Activated T-cell treated with anti-CD3 and anti-CD28 coated beads, Interleukin-2, amount 50 U/mL, for 48 hours (primary cell): ENCODE measurements at regions not wholly inside any gene's neighbourhood (a gene's known extent, or its start where the extent isn't known, plus 50 kb on each side); places are given as distances from the start of the nearest gene placed in this dataset.

Experiments
- DNase-seq, 2 experiments: peaks; one replicate each; pipeline ENCODE4 v3.0.0-alpha.2; 2020

DNA sequence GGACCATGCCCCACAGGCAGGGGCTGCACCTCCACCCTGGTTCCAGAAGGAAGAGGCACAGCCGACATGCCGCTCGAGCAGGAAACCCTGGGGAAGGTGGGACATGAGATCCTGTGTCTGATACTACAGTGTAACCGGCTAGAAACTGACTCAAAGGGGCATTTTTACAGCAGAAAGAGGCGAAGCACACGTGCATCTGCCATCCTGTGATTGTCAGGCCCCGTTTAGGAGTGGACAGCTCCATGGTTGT, 62.7 kb downstream of the SIK1 start:
- no peak for DNase-seq

DNA sequence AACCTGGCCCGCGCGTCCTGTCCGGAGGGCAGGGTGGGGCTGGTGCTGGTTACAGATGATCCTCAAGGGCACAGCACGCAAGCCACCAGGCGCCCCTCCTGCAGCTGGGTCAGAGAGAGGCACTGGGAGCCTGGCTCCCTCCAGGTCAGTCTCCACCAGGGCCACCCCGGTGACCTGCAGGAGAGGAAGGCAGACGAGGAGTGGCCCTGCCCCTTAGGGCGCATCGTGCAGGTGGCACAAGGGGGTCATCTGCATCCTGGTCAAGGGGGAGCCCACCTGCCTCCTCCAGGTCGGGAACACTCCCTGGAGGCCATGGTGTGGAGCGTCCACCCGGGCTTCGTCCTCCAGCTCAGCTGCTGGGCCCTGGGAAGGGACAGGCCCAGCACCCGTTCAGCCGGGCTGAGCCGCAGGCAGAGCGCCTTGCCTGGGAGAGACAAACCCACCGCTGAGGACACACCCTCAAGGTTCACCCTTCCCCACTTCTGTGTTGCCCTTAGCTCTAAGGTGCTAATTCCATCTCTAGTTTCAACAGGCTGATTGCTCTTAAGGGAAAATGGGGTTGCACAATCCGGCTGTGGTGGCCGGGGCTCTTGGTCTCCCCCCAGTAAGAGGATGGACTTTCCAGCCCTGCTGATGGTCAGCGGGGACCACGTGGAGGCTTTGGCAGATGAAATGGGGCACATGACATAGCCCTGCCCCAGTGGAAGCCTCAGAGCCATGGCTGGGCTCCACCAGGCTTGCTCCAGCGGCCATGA, 63.2 kb downstream of the SIK1 start:
- no peak for DNase-seq

DNA sequence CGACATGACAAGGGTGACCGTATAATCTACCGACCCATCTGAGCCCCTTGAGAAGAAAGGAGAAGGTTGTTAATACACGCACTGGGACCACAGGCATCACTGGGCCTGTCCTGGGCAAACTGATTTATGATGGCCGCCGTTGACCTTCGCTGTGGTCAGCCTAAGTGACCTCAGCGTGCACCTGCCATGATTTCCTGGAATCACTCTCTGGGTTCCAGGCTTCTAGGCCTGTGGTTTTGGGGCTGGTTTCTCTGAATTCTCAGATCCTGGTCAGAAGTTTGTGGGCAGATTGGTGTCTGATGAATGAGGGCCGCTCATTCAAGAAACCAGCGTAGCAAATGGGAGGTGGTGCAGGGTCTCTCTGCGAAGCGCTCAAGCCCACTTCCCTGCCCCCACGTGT, 64.0 kb downstream of the SIK1 start:
- DNase-seq, result no peak

DNA sequence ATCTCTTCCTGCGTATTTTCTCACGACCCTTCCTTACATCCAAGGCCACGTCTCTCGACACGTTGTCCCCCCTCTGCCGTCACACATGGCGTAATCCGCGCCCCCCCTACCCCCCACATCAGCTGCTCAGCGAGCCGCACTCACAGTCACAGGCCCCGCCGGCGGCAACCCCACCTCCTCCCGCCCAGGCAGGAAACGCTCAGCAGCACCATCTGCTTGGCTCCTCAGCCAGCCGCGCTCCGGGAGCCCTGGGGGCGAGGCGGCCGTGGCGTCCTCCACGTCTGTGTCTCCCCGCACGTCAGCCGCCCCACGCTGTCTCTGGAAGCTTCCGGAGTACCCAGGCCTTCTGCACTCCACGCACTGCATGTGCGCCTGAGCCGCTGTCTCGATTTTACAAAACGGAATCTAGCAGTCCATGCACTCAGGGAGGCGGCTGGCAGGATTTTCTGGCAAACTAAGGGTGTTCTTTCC, 64.6 kb downstream of the SIK1 start:
- peak; percentile 67 to 79 for DNase-seq

DNA sequence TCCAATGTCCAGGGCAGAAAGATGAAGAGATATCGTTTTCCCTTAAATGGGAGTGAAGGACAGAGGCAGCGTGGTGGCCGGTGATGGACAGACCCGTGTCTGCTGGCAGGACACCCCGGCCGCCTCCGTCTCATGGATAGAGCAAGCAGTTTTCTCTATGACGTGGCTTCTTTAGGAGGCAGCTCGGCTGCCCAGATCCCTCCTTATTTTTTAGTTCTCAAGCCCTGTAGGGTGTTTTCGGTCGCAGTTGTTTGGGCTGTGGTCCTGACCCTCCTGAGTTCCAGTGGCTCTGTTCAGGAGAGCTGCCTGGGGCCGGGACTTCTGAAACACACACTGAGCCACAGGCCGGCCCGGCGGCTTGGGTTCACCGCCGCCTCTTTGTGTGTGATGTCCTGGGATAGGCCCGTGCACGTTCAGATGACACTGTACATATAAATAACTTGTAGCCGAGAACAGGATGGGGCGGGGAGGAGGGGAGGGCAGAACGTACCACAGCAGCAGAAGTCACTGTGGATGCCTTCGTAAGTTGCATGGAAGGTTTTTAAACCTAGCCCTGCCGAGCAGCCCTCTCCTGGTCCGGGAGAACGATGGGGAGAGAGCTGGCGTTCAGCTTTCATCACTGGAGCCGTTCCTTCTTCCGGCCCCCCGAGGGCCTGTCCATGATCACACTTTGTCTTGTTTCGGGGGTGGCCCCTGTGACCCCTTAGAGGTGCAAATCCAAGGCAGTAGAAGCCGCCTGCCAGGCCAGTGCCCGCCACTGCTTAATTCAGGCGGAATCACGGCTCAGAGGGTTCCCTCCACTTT, 65.2 kb downstream of the SIK1 start:
- DNase-seq, result peak; percentile 46 to 51

DNA sequence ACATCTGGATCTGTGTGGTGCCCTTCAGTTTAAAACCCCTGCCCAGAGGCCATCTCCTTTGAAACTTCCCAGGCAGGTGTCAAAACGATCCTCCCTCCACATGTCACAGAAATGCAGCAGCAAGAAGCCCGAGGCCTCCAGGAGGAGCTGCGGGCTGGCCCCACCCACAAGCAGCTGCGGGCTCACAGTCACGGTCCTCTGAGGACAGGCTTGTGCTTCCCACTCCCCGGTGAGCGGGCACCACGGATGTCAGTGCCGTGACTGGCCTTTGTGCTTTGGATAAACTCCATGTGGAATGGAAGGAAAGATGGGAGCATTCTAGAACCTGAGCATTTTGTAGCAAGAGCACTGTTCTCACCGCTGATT, 65.8 kb downstream of the SIK1 start:
- DNase-seq, result peak in 1 of 2 experiments; percentile 42

DNA sequence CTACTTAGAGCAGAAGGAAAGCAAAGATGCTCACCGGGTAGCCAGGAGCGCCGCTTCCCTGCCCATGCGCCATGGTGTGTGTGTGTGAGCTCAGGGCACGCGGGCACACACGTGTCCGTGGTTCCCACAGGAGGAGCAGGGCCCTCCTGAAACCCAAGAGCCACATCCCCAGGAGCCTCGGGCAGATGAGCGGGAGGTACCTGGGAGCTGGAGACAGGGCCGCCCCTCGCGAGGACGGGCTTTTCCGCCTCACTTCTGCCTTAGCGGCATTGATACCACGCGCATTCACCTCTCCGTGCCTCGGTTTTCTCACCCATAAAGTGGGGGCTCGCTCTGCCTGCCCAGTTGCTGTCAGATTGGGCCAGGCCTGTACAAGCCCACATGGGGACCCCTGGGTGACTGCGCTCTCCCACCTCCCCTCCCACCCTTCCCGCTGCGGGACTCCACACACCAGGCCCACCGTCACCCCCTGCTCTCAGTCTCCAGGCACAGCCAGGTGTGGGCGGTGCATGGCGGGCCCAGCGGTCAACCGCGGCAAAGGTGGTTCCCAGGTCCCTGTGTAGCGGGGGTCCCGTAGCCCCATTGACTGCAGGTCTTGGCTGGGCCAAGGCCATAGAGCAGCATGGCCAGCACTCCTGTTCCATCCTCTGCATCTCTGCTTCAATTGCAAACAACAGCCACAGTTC, 66.3 kb downstream of the SIK1 start:
- DNase-seq, result no peak

DNA sequence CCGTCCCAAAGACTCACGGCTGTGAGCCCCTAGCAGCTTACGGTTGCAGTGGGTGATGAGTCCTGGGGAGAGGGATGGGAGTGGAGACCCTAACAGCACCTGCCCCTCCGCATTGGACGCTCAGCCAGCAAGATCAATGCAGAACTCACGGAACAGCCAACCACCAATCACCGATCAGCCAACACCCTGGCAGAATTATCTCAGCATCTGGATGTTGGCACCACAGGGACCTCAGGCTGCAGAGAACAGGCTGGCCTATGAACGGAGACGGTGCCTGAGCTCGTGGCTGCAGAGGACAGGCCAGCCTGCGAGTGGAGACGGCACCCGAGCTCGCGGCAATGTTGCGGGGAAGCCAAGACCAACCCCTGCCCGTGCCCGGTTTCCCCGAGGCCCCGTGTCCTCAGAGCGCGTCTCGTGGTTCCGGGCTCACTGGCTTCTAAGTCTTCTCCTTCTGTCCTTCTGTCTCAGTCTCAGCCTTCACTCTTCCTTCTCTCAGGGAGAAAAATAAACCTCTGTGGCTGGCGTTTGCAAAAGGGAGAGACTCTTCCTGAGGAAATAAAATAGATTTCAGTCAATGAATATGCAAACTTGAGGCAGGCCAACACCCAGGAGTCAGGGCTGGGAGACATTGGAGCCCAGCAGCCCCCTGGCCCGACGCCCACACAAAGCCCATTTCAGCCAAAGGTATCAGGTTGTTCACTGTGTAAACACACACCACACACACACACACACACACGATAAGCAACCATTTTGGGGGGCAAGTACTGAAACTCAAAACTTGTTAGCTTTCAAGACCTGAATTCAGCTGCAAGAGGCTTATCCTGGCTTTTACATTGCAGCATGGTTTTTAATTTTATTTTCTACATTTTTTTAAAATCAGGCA, 67.8 kb downstream of the SIK1 start:
- no peak for DNase-seq

DNA sequence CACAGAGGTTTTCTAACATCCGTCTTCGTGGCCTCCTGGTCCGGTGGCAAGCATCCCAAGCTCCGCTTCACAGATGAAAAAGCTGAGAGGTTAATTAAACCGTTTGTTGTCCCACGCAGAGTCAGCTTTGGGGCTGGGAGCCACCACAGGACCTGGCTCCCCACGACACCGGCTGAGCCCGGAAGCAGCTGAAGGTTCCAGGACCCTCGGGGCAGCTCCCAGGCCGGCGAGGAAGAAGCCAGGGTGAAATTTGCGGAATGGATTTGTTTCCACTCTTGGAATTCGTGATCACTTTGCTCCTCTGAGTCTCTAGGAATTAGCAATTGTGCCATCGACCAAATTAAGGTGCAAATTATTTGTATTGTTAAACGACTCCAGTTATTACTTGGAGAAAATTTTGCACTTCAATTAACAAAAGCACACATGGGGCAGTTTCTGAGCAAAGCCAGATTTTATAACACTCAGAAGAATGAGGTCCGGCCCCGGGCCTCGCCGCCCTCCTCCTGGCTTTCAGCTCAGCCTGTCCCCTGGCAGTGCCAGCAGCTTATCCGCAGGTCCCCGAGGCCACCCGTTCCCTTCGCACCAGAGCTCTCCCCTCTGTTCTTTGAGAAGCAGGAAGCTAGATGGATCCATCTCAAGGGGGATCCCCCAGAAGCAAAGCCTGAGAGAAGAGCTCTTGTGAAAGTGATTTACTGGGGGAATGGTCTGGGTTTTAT, 69.1 kb downstream of the SIK1 start:
- DNase-seq, result no peak

DNA sequence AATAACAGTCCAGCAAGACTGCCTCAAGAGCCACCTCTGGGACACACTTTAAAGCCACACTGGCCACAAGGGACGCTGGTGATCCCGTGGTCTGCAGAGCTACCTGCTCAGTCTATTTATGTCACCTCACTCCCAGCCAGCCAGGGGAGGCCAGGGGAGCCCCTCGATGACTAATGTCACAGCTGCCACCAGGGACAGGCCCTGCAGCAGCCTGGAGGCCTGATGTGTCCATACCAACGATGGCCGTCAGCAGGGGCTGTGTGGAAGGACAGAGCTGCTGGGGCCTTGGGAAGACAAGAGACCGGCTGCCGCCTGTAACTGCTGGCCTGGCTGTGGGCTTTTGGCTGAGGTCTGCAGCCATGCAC, 71.0 kb downstream of the SIK1 start:
- DNase-seq, result peak in 1 of 2 experiments; percentile 28

DNA sequence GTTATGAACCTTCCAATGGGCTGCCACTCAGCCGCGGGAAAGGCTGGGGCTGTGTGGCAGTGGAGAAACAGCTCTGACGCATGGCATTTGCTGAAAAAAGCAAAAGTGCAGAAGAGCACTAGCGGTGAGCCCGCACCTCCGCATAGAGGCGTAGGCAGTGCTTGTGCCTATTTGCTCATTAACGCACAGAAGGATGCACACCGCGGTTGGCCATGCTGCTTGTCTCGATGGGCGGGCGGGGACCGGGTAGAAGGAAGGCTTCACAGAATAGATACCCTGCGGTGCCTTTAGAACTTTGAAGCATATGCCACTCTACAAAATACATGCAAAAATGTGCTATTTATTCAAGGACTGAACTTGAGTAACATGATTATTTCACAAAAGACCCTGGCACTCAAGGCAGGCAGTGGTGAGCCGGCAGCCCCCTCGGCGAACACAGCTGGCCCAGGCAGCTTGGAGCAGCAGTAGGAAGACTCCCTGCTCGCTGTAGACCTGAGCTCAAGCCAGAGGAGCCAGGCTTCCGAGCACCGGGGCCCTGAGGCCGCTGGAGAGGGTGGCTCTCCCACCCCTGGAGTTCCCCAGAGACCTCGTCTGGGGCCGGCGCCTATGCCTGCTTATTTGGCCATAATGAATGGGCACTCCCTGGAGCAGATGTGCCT, 71.5 kb downstream of the SIK1 start:
- no peak for DNase-seq

DNA sequence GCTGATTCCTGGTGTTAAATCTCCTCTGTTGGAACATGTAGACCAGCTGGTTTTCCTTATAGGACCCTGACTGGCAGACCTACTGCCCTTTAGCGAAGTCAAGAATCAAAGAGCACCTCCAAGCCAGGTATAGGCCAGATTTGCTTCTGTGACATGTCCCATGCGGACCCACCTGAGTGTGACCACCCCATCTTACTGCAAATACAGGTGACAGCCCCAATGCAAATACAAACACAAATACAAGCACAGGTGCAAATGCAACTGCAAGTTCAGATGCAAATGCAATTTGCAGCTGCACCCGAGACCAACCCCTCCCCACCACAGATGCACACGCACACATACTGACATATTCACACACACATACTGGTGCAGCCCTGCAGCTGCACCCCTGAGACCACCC, 72.3 kb downstream of the SIK1 start:
- DNase-seq, result no peak

DNA sequence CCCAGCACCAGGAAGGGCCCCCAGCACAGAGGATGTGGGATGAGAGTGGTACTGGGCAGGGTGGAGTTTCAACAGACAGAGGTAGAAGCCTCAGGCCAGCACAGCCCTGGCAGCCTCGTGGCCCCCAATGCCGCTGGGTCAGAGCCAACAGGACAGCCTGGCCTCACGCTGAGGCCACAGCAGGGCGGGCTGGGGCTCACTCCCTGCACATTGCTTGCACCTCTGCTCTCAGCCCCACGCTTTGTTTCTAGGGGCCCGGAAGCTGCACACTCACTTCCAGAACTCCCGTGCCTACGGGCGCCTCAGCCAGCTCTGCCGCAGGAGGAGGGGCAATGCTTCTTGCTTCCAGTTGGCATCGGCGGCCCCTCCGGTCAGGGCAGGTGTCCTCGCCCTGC, 72.9 kb downstream of the SIK1 start:
- no peak for DNase-seq

DNA sequence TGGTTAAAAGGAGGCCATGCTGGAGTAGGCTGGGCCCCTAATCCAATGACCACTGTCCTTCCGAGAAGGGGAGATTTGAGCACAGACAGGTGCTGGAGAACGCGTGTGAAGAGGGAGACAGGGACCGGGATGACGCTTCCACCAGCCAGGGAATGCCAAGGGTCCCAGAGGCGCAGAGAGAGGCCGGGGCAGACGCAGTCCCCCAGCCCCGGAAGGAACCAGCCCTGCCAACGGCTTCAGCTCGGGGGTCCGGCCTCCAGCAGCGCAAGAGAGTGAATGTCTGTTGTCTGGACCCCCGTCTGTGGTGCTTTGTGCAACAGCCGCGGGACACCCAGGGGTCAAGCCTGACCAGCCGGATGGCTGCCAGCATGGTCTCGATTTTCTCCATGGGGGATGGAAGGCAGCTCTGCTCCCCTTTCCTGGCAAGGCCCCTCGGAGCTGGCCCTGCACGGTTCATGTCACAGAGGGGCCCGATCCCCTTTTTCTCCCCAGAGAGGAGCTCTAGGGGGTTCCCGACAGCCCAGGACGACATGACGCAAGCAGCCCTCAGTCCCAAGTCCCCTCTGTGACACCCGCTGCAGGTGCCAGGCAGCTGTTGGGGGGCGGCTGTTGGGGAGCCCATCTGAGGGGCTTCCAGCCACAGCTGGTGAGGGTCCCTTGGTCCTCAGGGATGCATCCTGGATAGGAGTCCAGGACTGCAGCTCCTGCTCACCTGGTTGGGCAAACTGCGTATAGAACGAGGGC, 73.5 kb downstream of the SIK1 start:
- DNase-seq, result no peak

DNA sequence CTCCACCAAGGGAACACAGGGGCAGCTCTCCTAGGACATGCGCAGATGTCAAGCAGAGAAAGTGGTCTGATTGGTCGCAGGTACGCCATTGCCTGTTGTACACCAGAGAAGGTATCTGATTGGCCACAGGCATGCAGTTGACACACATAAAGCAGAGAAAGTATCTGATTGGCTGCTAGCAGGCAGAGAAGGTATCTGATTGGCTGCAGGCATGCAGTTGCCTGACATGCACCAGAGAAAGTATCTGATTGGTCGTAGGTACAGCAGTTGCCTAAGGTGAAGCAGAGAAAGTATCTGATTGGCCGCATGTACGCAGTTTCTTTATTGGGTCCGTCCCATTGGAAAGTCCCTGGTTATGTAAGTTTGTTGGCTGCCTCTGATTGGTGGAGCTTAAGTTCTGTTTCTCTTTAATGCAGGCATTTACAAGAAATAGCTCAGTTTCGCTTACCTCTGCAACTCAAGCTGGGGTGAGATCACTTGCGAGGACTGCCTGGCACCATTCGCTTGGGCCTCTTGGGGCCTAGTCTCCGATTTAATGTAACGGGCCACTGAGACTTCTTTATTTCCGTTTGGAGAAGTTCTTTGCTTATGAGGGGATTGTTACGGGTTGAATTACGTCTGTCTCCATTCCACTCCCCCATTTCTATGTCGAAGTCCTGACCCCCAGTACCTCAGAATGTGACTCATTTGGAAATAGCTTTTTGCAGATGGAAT, 74.2 kb downstream of the SIK1 start:
- peak in 1 of 2 experiments; percentile 26 for DNase-seq

DNA sequence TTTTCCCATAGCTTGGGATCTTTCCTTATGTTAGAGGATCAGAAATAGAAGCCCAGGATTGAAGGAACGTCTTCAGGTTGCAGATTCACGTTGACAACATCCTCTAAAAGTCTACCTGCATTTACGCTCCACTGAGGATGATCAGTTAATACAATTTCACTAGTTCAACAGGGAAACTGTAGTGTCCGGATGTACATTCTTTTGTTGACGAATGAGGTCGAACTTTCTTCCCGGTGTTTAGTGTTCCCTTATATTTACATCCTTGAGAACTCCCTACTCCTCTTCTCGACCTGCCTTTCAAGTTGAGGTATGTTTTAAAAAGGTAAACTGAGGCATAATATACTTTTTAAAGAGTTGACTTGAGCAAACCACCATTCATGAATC, 74.8 kb downstream of the SIK1 start:
- no peak for DNase-seq

DNA sequence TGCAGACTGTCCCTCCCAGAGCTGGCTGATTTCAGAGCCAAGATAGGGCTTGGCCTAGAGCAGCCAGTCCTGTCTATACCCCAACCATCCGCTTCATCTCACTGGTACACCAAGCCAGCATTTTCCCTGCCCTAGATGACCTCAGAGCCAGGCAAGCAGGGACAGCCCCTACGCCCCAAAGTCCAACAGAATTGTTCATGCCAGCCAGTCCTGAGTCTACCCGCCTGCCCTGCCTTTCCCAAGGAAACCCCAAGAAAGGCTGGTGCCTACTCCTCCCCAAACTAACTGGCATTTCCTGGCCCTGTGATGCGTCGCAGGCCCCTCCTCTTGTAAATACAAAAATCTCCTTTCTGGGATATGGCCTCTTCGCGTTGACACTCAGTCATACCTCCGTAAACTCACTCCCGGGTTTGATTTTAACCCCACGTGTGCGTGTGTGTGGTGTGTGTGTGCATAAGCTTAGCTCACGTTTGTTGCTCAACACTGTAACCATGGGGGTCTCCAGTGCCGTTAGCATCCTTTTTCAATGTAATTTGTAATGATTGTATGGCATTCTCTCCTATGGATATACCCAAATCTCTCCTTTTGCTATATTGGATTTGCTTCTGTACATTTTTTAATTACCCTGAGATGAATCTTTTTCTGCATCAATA, 75.3 kb downstream of the SIK1 start:
- no peak for DNase-seq

DNA sequence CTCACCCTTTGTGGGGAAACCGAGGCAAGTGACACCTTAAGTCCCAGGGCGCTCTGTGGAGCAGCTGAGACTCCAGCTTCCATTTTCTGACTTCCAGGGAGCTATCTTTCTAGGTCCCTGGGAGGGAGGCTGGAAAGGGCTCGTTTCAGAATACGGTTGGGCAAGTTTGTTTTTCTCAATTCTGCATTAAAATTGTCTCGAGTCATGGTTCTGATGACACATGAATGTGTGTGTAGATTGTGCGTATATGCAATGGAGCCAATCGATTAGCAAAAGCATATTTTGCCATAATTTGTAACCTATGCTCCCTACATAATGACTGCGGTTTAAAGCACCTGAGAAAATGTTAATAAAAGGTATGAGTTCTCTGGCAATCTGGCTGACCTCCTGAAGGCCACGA, 77.3 kb downstream of the SIK1 start:
- DNase-seq, result no peak

DNA sequence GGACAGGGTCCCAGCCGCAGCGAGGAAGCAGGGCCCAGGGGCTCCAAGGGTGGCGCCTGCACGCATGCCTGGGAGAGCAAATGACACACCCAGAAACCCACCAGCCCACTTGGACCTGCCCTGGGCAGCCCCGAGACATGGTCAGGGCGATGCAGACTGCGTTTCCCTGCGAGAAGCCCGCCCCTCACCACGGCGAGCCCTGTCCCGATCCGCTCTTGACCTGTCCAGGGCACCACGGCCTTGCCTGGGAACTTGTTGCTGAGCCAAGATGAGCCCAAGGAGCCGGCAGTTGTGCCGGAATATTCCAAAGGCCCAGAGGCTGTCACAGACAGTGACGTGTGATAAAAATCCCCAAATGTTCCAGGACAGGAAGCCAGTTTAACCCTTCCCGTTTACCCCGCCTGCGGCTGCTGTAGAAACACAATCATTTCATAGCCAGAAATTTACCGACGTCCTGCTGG, 78.1 kb downstream of the SIK1 start:
- no peak for DNase-seq
